SU-DHL-6 (cell line): ENCODE measurements at regions not wholly inside any gene's neighbourhood (a gene's known extent, or its start where the extent isn't known, plus 50 kb on each side); places are given as distances from the start of the nearest gene placed in this dataset.

Source experiments
- EZH2phosphoT487 ChIP-seq: fragments of 200-600 bp; sonication (generic), shearing (Covaris generic); conservative IDR thresholded peaks from 2 replicates; pipeline ENCODE4 v1.6.1; 2018; ENCODE audit warnings: mild to moderate bottlenecking, antibody characterized with exemption, low read length, moderate library complexity, mixed read lengths
- TF ChIP-seq, protein P1 (sequence below): fragments of 200-600 bp; sonication (generic); IDR thresholded peaks from one replicate; pipeline ENCODE4 v1.5.1; 2017; ENCODE audit warnings: antibody characterized with exemption, mild to moderate bottlenecking, low read length, moderate library complexity; ENCODE audit not compliant: insufficient read depth, poor library complexity, severe bottlenecking

GRCh38 chr3:177795859-177796258 lies 598.6 kb upstream of the TBL1XR1 start:
- TF ChIP-seq, protein P1, sequence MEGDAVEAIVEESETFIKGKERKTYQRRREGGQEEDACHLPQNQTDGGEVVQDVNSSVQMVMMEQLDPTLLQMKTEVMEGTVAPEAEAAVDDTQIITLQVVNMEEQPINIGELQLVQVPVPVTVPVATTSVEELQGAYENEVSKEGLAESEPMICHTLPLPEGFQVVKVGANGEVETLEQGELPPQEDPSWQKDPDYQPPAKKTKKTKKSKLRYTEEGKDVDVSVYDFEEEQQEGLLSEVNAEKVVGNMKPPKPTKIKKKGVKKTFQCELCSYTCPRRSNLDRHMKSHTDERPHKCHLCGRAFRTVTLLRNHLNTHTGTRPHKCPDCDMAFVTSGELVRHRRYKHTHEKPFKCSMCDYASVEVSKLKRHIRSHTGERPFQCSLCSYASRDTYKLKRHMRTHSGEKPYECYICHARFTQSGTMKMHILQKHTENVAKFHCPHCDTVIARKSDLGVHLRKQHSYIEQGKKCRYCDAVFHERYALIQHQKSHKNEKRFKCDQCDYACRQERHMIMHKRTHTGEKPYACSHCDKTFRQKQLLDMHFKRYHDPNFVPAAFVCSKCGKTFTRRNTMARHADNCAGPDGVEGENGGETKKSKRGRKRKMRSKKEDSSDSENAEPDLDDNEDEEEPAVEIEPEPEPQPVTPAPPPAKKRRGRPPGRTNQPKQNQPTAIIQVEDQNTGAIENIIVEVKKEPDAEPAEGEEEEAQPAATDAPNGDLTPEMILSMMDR: no peak
- TF ChIP-seq EZH2phosphoT487: no peak
